ENCODE measurements at regions not wholly inside any gene's neighbourhood (a gene's known extent, or its start where the extent isn't known, plus 50 kb on each side); places are given as distances from the start of the nearest gene placed in this dataset.
A peak's percentile ranks its signal among the peaks of the same experiment; 100 is the strongest.

DNA sequence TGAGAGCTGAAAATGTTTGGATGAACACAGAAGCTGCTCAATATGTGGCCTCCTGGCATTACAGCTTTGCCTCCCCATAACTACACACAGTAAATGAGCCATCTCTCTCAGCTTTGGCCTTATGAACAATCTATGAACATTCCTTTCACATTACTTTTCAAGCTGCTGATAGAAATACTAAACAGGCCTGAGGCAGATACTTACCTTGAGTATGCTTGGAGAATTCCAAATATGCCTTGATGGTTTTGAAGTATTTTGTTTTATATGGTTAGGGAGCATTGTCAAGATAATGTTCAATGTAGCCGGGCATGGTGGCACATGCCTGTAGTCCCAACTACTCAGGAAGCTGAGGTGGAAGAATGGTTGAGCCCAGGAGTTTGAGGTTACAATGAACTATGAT is 104.5 kb downstream of the CD24 start:
- ChIA-PET CTCF (interaction anchor here (1.4 kb wide), 1 partner anchor 19 kb away, joined by 3 read pairs; no protein-coding TSS in a partner anchor), POLR2A (no interaction called here)
- TF ChIP-seq, protein P1, sequence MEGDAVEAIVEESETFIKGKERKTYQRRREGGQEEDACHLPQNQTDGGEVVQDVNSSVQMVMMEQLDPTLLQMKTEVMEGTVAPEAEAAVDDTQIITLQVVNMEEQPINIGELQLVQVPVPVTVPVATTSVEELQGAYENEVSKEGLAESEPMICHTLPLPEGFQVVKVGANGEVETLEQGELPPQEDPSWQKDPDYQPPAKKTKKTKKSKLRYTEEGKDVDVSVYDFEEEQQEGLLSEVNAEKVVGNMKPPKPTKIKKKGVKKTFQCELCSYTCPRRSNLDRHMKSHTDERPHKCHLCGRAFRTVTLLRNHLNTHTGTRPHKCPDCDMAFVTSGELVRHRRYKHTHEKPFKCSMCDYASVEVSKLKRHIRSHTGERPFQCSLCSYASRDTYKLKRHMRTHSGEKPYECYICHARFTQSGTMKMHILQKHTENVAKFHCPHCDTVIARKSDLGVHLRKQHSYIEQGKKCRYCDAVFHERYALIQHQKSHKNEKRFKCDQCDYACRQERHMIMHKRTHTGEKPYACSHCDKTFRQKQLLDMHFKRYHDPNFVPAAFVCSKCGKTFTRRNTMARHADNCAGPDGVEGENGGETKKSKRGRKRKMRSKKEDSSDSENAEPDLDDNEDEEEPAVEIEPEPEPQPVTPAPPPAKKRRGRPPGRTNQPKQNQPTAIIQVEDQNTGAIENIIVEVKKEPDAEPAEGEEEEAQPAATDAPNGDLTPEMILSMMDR (IDR thresholded peaks at IDR 0.05; ENCODE audit: insufficient read depth, low read depth, low read length): no peak
- DNase-seq (ENCODE audit: low read depth): peak; percentile 61
- Histone ChIP-seq H3K27me3 (ENCODE audit: control insufficient read depth, insufficient read depth, low read length) (no peaks in the 10 kb centered on the region), H3K36me3 (ENCODE audit: control insufficient read depth, insufficient read depth, low read length) (no peaks in the 10 kb centered on the region), H3K4me3 (ENCODE audit: low read depth, low read length) (no peak overlapping the region)

DNA sequence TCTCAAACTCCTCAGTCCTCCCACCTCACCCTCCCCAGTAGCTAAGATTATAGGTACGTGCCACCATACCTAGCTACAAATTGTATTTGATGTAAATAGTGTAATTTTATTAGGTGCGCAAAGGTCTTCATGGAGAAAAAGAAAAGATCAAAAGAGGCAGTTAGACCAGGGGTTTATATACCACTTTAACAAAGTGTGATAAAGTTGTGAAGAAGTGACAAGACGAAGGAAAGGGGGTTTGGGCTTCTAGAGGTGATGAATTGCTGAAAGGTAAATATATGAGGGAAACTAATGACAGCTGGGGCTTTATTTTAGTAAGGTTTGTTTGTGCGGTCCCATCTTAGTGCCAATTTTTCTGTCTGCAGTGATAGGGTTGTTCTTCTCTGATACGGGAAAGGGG is 105.3 kb downstream of the CD24 start:
- no peak overlapping the region for H3K4me3 ChIP-seq (ENCODE audit: low read depth, low read length)
- H3K36me3 ChIP-seq (ENCODE audit: control insufficient read depth, insufficient read depth, low read length): no peaks in the 10 kb centered on the region
- H3K27me3 ChIP-seq (ENCODE audit: control insufficient read depth, insufficient read depth, low read length): no peaks in the 10 kb centered on the region
- ChIA-PET POLR2A (no interaction called here), CTCF (no interaction called here)
- TF ChIP-seq, protein P1 (IDR thresholded peaks at IDR 0.05; ENCODE audit: insufficient read depth, low read depth, low read length): no peak
- no peak for DNase-seq (ENCODE audit: low read depth)

DNA sequence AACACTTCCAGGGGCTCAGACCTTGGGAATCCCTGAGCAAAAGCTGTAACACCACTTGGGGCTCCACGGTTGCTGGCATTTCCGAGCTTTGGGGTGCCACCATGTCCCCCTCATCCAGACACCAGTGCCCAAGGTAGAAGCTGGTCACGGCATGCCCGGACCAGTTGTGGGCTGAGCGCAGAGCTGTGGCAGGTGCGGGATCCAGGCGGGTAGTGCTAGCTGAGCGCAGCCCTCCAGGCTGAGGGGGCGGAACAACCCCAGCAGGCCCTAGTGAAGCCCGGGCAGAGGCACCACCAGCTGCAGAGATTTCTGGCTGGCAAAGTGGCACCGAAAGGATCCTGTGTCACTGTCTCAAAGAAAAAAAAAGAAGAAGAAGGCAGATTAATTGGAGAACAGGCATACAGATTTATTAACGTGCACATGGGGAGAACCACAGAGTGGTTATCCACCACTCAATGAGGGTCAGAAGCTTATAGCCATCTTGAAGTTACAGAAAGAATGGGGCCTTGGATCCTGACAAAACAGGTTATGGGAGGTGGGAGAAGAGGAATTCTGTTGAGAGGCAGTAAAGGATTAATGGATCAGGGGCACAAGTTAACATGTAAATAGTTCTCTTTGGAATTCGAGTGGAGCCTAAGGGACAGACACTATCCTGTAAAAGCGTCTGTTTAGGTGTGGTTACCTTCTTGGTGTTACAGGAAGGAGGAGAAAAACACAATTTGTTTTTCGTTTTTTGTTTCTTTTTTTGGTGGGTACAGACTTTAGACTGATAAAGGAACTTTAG is 107.5 kb downstream of the CD24 start:
- ChIA-PET CTCF (interaction anchor here (0.7 kb wide), 1 partner anchor 23 kb away, joined by 3 read pairs; no protein-coding TSS in a partner anchor), POLR2A (no interaction called here)
- TF ChIP-seq, protein P1 (IDR thresholded peaks at IDR 0.05; ENCODE audit: insufficient read depth, low read depth, low read length): no peak
- Histone ChIP-seq H3K4me3 (ENCODE audit: low read depth, low read length) (no peak overlapping the region), H3K27me3 (ENCODE audit: control insufficient read depth, insufficient read depth, low read length) (no peaks in the 10 kb centered on the region), H3K36me3 (ENCODE audit: control insufficient read depth, insufficient read depth, low read length) (no peaks in the 10 kb centered on the region)
- DNase-seq (ENCODE audit: low read depth): no peak

DNA sequence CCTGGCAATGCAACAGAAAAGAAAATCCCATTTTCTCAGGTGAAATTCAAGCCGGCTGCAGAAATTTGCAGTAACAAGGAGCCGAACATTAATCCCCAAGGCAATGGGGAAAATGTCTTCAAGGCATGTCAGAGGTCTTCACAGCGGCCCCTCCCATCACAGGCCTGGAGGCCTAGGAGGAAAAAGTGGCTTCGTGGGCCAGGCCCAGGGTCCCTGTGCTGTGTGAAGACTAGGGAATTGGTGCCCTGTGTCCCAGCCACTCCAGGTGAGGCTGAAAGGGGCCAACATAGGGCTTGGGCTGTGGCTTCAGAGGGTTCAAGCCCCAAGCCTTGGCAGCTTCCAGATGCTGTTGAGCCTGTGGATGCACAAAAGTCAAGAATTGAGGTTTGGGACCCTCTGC is 111.7 kb downstream of the CD24 start:
- no peaks in the 10 kb centered on the region for H3K27me3 ChIP-seq (ENCODE audit: control insufficient read depth, insufficient read depth, low read length)
- ChIA-PET POLR2A (no interaction called here), CTCF (no interaction called here)
- TF ChIP-seq, protein P1 (IDR thresholded peaks at IDR 0.05; ENCODE audit: insufficient read depth, low read depth, low read length): no peak
- DNase-seq (ENCODE audit: low read depth): no peak
- H3K36me3 ChIP-seq (ENCODE audit: control insufficient read depth, insufficient read depth, low read length): no peaks in the 10 kb centered on the region
- no peak overlapping the region for H3K4me3 ChIP-seq (ENCODE audit: low read depth, low read length)

DNA sequence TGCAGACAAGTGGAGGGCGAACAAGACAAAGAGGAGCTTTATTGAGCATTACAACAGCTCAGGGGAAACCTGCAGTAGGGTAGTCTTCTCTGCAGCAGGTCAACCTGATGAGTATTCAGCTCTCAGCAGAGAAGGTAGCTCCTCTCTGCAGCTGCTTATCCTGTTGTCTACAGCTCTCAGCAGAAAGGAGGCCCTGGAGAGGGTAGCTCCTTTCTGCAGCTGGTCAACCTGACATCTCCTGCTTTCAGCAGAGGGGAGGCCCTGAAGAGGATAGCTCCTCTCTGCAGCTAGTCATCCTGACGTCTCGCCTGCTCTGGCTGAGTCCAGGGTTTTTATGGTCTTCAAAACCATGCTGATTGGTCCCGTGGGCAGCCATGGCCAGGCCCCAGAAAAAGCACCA is 113.6 kb downstream of the CD24 start:
- no peak for DNase-seq (ENCODE audit: low read depth)
- ChIA-PET POLR2A (no interaction called here), CTCF (no interaction called here)
- H3K36me3 ChIP-seq (ENCODE audit: control insufficient read depth, insufficient read depth, low read length): no peaks in the 10 kb centered on the region
- TF ChIP-seq, protein P1 (IDR thresholded peaks at IDR 0.05; ENCODE audit: insufficient read depth, low read depth, low read length): no peak
- no peaks in the 10 kb centered on the region for H3K27me3 ChIP-seq (ENCODE audit: control insufficient read depth, insufficient read depth, low read length)
- no peak overlapping the region for H3K4me3 ChIP-seq (ENCODE audit: low read depth, low read length)
